ACC112 (cell line): ENCODE measurements at regions not wholly inside any gene's neighbourhood (a gene's known extent, or its start where the extent isn't known, plus 50 kb on each side); places are given as distances from the start of the nearest gene placed in this dataset.

ENCODE experiments used
- H2AFZ ChIP-seq: fragments of 200-600 bp; sonication (generic); one replicate; pipeline ENCODE4 v1.6.0; 2017; ENCODE audit warnings: antibody characterized with exemption, low read length; ENCODE audit not compliant: unreplicated experiment
- H3K27ac ChIP-seq: fragments of 200-600 bp; sonication (generic); 2 replicates; pipeline ENCODE4 v1.5.1; 2014; ENCODE audit warnings: low read depth, mild to moderate bottlenecking, antibody characterized with exemption, low read length, moderate library complexity
- H3K27me3 ChIP-seq: fragments of 200-600 bp; sonication (generic); 2 replicates; pipeline ENCODE4 v1.6.1; 2014; ENCODE audit warnings: mild to moderate bottlenecking, antibody characterized with exemption, low read length, moderate library complexity, mixed read lengths; ENCODE audit not compliant: insufficient read depth
- H3K36me3 ChIP-seq: fragments of 200-600 bp; sonication (generic); 2 replicates; pipeline ENCODE4 v1.6.1; 2016; ENCODE audit warnings: mild to moderate bottlenecking, antibody characterized with exemption, low read length, moderate library complexity, mixed read lengths; ENCODE audit not compliant: insufficient read depth
- H3K4me1 ChIP-seq: fragments of 200-600 bp; sonication (generic); one replicate; pipeline ENCODE4 v1.6.1; 2016; ENCODE audit warnings: low read length, mixed read lengths; ENCODE audit not compliant: insufficient read depth, unreplicated experiment, control insufficient read depth
- H3K4me3 ChIP-seq: fragments of 200-600 bp; sonication (generic); 2 replicates; pipeline ENCODE4 v1.5.1; 2014; ENCODE audit warnings: mild to moderate bottlenecking, low read depth, low read length
- H3K79me2 ChIP-seq: fragments of 200-600 bp; sonication (generic); one replicate; pipeline ENCODE4 v1.6.0; 2016; ENCODE audit warnings: low read length; ENCODE audit not compliant: control insufficient read depth, unreplicated experiment, insufficient read depth

GRCh38 chr2:205850132-205850531 lies 167.8 kb downstream of the NRP2 start:
- no peaks in the 10 kb centered on the region for H3K4me1 ChIP-seq
- no peak overlapping the region for H3K27ac ChIP-seq
- H2AFZ ChIP-seq = no peak overlapping the region
- H3K27me3 ChIP-seq = peaks cover 56% of the 10 kb centered on the region
- no peak overlapping the region for H3K4me3 ChIP-seq
- no peaks in the 10 kb centered on the region for H3K79me2 ChIP-seq
- no peaks in the 10 kb centered on the region for H3K36me3 ChIP-seq

- Histone ChIP-seq H3K27ac (no peak overlapping the region), H3K36me3 (no peaks in the 10 kb centered on the region), H2AFZ (no peak overlapping the region), H3K27me3 (peaks cover 53% of the 10 kb centered on the region), H3K4me1 (no peaks in the 10 kb centered on the region), H3K4me3 (no peak overlapping the region), H3K79me2 (no peaks in the 10 kb centered on the region)
Observed at GRCh38 chr2:205849136-205849535, 166.8 kb downstream of the NRP2 start.

GRCh38 chr2:205848601-205849000 lies 166.3 kb downstream of the NRP2 start:
- Histone ChIP-seq H2AFZ (no peak overlapping the region), H3K4me1 (no peaks in the 10 kb centered on the region), H3K79me2 (no peaks in the 10 kb centered on the region)

More at GRCh38 chr2:205848601-205849000, 166.3 kb downstream of the NRP2 start:
- Histone ChIP-seq H3K27me3 (peaks cover 48% of the 10 kb centered on the region), H3K4me3 (no peak overlapping the region), H3K36me3 (no peaks in the 10 kb centered on the region), H3K27ac (no peak overlapping the region)
